HG03108 (cell line): ENCODE measurements at regions not wholly inside any gene's neighbourhood (a gene's known extent, or its start where the extent isn't known, plus 50 kb on each side); places are given as distances from the start of the nearest gene placed in this dataset.
A peak's percentile ranks its signal among the peaks of the same experiment; 100 is the strongest.

ENCODE experiments used
- ATAC-seq: cut with Tn5 transposase; IDR thresholded peaks from one replicate; pipeline ENCODE4 v1.9.1; 2021; ENCODE audit warnings: moderate library complexity; ENCODE audit not compliant: unreplicated experiment

DNA sequence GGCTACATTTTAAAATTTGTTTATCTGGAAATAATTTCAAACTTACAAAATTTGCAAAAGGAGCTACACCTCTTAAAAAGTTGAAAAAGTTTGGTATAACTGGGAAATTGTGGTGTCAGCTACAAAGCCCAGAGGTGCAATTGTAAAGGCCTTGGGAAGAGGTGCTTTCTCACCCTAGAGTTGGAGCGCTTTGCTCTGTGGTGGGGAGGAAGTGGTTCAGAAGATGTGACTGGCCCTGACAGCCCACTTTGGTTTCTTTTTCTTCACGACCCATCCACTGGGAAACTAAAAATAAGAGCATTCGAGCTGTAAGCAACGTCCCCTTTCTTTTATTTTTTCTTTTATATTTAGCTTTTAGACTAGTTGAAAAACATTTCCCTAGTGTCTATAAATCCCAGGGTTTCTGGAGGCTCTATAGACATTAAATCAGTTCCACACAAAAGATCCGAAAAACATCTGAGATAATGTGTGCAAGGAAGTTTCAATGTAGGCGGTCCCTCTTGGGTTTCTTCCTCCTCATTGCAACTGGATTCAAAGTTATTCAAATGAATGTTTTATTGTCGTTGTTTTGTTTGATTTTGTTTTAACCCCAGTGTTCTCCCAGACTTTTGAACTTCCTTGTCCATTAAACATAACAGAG is 397.8 kb downstream of the KIF16B start:
- ATAC-seq, result peak; percentile 89

DNA sequence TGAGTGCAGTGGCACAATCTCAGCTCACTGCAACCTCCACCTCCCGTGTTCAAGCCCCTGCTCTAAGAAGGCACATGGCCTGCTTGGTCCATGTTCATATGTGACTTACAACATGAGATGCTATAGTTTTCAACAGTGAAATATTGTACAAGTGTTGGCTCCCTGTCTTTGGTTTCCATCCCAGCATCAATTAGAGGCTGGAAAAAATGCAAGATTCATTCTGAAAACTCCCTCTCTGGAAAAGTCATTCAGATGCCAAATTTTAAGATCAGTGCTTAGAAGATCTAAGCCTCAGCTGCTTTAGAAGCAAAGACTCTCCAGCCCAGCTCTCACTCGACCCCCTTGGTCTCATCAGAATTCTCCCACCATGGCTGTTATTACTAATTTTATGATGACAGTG is 398.9 kb downstream of the KIF16B start:
- no peak for ATAC-seq

DNA sequence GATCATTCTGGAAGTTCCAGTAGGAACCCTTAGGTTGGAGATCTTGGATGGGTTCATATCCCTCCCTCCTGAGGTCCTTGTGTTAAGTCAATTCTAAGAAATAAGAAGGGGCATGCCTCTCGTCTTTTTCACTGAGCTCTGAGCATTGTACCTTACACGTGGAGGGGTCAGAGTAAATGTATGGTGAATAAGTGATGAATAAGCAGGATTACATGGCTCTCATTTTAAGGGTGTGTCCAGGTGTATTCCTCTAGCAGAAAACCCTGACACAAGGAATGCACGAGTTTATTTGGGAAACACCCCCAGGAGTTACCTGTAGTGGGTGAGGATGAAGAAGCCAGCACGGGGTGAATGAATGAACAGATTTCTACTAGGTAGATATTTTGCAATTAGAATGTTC is 400.2 kb downstream of the KIF16B start:
- no peak for ATAC-seq

DNA sequence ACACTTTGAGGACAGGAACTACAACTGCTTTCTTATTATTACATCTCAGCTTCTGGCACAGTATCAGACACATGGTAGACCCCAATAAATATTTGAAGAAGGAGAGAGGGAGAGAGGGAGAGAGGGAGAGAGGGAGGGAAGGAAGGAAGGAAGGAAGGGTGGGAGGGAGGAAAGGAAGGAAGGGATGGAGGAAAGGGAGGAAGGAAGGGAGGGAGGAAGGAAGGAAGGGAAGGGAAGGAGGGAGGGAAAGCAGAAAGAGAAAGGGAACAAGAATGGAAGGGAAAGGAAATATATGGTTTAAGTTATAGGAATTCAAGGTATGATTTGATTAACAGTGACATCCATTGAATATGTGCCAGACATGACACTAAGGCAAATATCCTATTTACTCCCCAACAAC is 402.1 kb downstream of the KIF16B start:
- ATAC-seq, result no peak

DNA sequence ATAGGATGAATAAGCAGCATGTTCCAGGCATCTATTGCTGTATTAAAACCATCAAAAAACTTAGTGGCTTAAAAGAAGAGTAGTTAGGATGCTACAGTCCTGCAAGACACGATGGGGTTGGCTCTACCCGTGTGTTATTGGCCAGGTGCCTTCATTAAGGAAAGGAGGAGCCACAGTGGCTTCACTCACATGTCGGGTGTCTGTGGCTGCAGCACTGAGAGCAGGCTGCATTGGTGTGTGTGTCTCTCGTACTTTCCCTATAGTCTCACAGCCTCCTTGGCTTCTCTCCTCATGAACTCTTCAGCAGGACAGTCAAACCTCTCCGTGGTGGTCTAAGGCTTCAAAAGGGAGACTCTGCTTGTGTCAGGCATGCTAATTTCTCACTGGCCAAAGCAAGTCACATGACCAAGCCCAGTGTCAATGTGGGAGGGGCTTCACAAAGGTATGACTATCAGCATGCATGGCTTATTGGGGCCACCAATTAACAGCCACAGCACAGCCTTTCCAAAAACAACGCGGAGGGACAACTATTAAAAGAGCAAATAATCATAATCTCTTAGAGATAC is 402.8 kb downstream of the KIF16B start:
- ATAC-seq, result no peak

DNA sequence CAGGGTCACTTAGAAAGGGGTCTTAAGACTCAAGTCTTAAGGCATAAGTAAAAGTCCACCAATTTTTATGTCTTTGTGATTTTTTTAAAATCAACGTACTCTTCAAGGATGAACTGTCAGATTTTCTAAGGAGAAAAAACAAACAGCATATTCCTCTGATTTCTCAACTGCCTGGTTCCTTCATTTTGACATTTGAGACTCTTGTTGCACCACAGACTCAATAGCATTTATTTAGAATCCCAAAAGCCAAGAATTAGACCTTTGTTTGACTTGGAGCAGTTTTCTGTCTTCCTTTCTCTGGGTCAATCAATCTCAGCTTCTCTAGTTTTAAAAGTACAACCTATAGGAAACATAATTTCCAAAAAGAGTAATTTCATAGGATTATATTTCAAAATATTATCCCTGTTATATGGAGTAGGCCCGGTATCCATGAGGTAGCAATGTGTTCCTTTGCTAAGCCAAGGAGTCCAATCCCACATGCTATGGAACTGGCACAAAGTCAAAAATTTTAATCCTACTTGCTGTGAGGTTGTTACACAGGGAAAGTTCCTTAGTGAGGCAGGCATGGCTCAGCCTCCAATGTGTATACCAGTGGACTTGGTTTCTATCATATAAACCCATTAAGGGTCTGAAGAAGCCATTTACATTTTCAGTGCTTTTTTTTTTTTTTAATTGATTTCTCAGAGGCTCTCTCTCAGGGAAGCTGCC is 405.7 kb downstream of the KIF16B start:
- ATAC-seq, result no peak

DNA sequence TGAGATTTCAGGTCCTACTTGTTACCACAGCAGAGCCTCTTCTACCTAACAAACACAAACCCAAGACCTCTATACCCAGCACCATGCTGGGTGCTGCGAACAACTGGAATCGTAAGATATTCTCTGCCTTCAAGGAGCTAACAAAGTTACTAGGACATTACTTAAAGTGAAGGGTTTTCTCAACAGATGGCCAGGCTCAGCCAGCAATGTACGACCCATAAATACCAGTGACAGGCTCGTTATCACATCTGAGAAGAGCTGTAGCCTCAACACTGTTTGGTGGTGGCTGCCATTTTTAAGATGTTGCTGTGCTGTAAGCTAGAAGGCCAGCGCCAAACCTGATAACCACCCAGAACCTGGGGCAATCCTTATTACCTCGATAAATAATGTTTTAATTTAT is 406.5 kb downstream of the KIF16B start:
- no peak for ATAC-seq

DNA sequence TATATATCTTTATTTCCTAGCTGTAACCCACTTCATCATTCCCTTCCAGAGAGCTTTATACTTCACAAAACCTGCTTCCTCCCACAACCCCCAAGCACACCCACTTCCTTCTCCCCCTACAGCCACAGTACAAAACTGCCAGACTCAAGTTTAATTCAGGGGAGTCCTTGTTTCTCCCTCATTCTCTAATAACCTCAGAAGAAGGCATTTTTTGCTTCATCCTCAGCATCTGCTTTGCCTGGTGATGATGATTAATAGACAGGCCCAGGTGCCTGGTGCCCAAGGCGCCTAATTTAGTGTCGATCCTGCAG is 414.3 kb downstream of the KIF16B start:
- ATAC-seq, result peak; percentile 42

DNA sequence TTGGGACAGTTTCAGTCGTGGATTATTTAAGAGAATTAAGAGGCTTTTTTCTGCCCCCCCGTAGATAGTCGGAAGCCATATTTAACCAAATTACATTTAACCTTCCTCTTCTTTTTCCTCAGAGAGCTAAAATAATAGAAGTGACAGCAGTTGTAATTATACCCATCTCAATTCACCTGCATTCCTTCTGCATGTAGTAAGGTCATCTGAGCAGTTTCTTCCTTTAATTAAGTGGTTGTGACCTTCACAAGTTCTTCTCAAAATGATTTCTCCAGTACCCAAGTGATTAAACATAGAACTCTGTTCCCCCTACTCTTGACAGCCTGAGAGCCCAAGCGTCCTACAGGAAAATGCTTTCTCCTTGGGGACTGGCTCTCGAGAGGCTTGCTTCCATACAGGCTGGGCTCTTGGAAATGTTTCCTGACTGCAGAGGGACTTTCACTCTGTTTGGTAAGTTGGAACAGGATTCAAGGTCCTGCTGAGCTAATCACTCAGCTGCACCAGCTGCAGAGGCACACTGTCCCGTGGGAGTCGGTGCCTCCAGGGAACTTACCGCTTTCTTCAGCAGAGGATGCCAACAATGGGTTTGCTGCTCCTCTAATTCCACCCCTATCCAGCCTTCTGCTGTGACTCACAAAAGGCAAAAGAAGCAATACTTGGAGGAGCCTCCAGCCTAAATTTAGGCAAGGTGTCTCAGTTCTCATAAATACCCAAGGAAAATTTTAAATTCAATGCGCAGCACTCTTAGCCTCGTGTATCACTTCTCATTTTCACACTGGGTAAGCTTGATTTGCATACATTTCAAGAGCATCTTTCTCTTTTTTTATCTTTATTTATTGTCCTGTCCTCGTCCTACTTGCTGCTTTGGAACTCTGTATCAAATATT is 414.9 kb downstream of the KIF16B start:
- peak; percentile 67 for ATAC-seq

DNA sequence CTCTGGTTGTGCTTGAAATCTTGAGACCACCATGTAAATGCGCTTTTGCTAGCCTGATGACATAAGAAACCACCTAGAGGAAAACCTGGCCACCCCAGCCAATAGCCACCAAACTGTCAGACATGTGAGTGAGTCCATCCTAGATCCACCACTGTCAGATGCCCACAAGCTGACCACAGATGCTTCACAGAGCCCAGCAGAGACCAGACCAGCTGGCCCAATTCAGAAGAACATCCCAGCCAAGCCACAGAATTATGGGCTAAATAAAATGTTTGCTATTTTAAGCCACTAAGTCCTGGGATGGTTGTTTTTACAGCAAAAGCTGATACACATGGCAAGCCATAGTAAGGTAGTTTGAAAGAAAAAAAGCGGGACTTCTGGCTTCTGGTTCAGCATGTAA is 425.3 kb downstream of the KIF16B start:
- ATAC-seq, result no peak

DNA sequence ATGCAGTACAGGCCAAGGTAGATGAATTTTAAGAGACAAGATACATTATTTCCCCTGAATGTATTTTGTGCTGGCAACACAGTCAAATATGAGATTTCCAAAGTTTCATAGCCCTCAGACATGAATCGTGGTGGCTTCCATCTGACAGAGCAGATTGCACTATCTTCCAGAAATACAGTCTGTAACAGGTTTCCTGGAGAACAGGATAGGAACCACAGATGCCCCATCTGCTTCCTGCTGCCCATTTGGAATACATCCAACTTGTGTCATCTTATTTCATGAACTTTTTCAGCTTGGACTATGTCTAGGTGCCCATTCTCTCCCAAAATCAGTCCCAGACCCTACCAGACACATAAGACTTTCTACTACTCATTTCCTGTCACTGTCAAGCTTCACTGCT is 426.0 kb downstream of the KIF16B start:
- ATAC-seq, result no peak

DNA sequence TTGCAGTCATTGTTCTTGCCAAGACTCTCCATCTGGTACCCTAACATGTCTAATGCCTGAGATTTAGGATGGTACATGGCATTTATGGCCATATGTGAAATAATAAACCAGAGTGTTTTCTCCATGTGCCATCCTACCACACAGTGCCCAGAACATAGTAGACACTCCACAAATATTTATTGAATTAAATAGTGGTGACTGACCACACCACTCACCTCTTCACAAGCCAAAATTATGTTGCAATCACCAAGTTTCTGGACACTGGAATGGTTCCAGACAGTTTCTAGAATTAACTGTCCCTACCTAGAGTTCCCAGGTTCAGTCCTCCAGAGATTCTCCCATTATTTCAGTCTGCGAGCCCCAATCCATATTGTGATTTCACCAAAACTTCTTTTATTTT is 427.3 kb downstream of the KIF16B start:
- no peak for ATAC-seq

DNA sequence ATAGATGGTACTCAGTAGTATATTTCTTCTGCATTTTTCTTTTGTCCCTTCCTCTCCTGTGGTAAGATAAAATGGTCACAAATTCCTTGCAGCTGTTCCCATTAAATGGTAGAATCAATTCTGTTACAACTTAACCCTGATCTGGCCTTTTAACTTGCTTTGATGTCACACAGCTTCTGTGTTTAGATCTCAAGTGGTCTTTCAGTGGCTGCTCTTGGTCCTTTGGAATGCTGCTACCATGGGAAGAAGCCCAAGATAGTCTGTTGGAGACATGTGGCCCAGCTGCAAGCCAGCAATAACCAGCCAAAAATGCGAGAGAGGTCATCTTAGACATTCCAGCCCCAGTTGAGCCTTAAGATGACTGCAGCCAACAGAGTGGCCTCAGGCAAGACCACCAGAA is 429.7 kb downstream of the KIF16B start:
- ATAC-seq, result no peak

DNA sequence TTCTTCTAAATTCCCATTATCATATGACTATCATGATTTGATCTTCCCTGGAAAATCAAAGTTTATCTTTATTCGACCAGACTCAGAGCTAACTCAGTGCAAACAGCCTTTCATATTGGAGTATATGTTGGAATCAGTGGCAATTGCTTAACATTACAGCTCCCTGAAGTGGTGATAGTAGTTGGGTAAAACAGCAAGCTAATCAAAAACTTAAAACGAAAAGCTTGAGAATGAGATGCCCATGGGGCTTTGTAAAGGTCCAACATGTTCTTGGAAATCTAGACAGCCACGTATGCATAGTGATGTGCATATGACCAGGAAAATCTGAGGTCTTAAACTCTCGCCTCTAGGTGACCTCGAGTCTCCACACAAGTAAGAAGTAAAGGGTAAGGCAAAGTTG is 437.6 kb downstream of the KIF16B start:
- no peak for ATAC-seq

DNA sequence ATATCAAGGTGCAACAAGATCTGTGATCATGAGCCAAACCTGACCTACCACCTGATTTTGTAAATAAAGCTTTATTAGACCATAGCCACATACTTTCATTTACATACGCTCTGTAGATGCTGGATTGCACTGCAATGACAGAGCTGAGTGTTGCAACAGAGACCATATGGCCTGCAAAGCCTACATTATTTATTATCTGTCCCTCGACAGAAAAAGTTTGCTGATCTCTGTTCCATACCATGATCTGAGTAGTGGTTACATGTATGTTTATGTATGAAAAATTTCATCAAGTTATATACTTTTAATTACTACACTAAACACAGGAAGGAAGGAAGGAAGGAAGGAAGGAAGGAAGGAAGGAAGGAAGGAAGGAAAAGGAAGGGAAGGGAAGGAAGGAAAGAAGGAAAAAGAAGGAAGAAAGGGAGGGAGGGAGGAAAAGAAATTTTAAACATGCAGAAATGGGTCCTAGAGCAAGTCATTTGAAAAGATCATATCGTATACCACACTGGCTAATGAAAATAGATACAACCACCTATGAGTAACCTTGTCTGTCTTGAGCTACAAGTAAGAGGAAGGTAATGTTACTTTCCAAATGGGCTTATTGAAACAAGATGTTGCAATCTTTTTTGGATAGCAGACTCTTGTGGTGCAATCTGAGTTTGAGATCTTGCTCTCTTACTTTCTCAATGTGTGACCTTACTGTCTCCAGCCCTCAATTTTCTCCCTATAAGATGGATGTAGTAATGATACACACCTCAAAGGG is 441.0 kb downstream of the KIF16B start:
- no peak for ATAC-seq

DNA sequence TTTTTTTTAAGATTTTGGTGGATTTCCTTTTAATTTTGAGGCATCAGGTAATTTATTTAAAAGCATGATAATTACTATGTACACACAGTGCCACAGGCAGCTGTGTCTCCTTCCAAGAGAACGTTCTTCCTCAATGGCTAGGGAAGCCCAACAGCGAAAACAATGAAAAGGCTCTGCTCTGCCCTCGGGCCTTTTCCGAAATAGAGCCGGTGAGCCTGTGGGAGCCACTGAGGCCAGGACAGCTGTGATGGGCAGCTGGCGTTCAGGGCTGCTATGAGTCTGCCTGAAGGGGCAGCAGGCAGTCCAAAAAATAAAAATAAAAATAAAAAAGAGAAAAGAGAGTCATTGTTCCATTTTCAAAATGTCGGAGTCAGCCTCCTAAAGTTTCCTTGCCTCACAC is 443.8 kb downstream of the KIF16B start:
- no peak for ATAC-seq

DNA sequence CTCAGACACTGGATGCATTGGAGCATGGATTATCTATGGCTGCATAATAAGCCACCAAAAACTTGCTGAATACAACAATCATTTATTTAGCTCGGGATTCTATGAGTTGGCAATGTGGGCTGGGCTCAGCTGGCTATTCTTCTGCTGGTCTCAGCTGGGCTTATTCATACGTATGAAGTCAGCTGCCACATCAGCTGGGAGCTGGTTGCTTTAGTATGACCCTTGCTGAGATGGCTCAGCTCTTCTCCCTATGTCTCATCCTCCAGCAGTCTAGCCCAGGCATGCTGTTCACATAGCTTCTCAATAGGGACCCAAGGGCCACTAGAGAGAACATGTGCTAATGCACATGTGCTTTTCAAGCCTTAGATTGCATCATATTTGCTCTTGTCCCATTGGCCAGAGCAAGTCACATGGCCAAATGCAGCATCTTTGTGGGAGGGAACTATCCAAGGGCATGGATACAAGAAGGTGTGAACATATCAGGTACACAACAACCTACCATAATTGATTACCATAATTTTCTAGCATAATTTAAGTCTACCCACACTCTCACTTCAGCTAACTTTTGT is 444.6 kb downstream of the KIF16B start:
- no peak for ATAC-seq

DNA sequence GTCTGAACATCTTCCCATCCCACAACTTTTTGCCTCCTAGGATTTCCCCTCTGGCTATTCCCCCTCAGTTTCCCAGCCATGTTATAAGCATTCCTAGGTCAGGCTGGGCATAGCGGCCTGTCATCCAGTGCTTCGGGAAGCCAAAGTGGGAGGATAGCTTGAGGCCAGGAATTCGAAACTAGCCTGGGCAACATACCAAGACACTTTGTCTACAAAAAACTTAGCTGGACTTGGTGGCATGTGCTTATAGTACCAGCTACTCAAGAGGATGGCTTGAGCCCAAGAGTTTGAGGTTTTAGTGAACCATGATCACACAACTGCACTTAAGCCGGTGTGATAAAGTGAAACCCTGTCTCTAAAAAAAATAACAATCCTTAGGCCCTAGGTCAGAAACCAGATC is 447.4 kb downstream of the KIF16B start:
- ATAC-seq, result no peak

DNA sequence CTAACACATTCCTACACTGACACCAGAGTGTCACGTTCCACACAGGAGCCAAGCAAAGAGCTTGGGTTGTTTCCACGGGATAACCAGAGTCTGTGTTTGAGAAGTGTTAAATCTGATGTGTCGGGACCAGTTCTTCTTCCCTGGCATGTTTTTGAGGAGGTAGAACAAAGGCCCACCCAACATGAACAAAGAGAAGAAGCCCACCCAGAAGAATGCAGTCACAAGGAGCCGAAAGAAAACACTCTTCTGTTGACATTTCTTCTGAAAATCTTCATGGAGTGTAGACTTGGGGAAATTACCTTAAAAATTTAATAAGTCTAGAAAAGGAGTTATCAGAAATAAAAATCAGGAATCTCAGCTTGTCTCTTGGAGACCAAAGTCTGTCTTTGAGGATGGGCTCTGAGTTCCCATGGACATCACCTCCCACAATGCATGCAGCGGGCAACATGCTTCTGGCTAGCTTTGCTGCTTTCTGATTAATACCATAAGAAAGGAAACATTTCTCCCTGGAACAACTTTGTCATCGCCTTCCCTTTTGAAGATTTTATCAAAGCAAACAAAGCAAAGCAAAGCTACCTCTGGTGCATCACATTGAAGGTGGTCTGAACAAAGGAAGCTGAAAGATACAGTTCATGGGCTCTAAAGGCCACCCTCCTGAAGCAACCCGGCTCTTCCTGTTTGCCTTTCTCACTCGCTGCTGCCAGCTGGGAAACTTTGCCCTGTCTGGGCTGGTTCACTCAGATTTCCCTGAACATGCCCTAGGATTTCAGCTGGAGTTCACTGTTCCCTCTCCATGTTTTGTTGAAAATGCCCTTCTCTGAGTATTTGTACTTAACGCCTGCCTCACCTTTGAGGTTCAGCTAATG is 448.1 kb downstream of the KIF16B start:
- ATAC-seq, result no peak

DNA sequence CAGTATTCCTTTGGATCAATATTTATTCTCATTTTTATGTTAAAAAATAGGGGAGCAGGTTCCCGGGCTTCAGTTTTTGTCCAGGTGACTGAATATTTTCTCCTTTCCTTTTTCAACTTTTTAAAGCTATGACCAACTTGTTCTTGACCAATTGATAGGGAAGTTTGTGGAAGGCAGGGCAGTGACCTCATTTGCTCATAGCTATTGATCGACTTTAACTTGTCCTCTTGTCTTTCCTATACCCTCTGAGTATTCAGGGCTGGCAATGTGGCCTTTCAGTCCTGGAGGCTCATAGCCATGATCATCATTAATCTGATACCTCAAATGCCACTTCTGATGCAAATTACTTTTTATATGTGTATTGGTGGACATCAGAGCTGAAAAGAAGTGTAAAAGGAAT is 448.8 kb downstream of the KIF16B start:
- ATAC-seq, result no peak
